Suprapubic skin (tissue), 4 donors: ENCODE measurements at regions not wholly inside any gene's neighbourhood (a gene's known extent, or its start where the extent isn't known, plus 50 kb on each side); places are given as distances from the start of the nearest gene placed in this dataset.

Experiments used
- DNase-seq, 2 donors: peaks; one replicate each; pipeline ENCODE4 v3.0.0-alpha.2; 2019; ENCODE audit warnings: low spot score in 2 of 2
- H3K27ac ChIP-seq: fragments of 200-600 bp; sonication (generic); one replicate; pipeline ENCODE4 v1.5.1; 2019
- H3K27me3 ChIP-seq: fragments of 200-600 bp; sonication (generic); one replicate; pipeline ENCODE4 v1.5.1; 2019
- H3K36me3 ChIP-seq: fragments of 200-600 bp; sonication (generic); one replicate; pipeline ENCODE4 v1.5.1; 2019
- H3K4me1 ChIP-seq: fragments of 200-600 bp; sonication (generic); one replicate; pipeline ENCODE4 v1.5.1; 2019
- H3K4me3 ChIP-seq: fragments of 200-600 bp; sonication (generic); one replicate; pipeline ENCODE4 v1.5.1; 2019; ENCODE audit warnings: mild to moderate bottlenecking
- H3K9me3 ChIP-seq: fragments of 200-600 bp; sonication (generic); one replicate; pipeline ENCODE4 v1.5.1; 2019
- CTCF ChIP-seq, 2 donors: fragments of 200-600 bp in 1 of 2; fragments of 450-650 bp in 1 of 2; sonication (generic) in 1 of 2; IDR thresholded peaks; one replicate each; pipeline ENCODE4 v1.5.1; 2016 to 2019; ENCODE audit warnings: antibody characterized with exemption in 2 of 2, mild to moderate bottlenecking in 1 of 2, moderate library complexity in 1 of 2
- EP300 ChIP-seq: sonication (generic); formaldehyde crosslinking; IDR thresholded peaks from one replicate; pipeline ENCODE4 v1.6.1; 2017; ENCODE audit warnings: antibody characterized with exemption
- POLR2A ChIP-seq, 2 donors: fragments of 450-650 bp; IDR thresholded peaks; one replicate each; pipeline ENCODE4 v1.6.1; 2017; ENCODE audit warnings: antibody characterized with exemption in 2 of 2, mild to moderate bottlenecking in 2 of 2, moderate library complexity in 2 of 2
- POLR2AphosphoS5 ChIP-seq, 3 donors: sonication (generic); formaldehyde crosslinking; IDR thresholded peaks; one replicate each; pipeline ENCODE4 v1.6.1; 2017; ENCODE audit warnings: antibody characterized with exemption in 3 of 3
- WGBS: methylation state at CpG from one replicate; pipeline ENCODE4 v1.1.5; 2018; 5-methylcytosine and 5-hydroxymethylcytosine counted together

- no peak overlapping the region for H3K27ac ChIP-seq
- WGBS, result 92% methylated on average over 1 of the region's 2 CpGs
- no peak for TF ChIP-seq EP300
- TF ChIP-seq POLR2A (IDR thresholded peaks at IDR 0.05), result no peak
- no peak for TF ChIP-seq CTCF (IDR thresholded peaks at IDR 0.05)
- TF ChIP-seq POLR2AphosphoS5 (IDR thresholded peaks at IDR 0.05), result no peak
- DNase-seq, result no peak
- no peaks in the 10 kb centered on the region for H3K36me3 ChIP-seq
- no peaks in the 10 kb centered on the region for H3K9me3 ChIP-seq
- H3K27me3 ChIP-seq, result no peaks in the 10 kb centered on the region
- no peak overlapping the region for H3K4me3 ChIP-seq
- no peaks in the 10 kb centered on the region for H3K4me1 ChIP-seq
Observed at GRCh38 chr2:133975676-133976428, 278.0 kb upstream of the MGAT5 start.

GRCh38 chr2:133976659-133977058 is 277.2 kb upstream of the MGAT5 start:
- Histone ChIP-seq H3K4me1 (no peaks in the 10 kb centered on the region), H3K4me3 (no peak overlapping the region), H3K9me3 (no peaks in the 10 kb centered on the region), H3K27ac (no peak overlapping the region), H3K36me3 (no peaks in the 10 kb centered on the region), H3K27me3 (no peaks in the 10 kb centered on the region)
- DNase-seq, result no peak
- TF ChIP-seq POLR2A (IDR thresholded peaks at IDR 0.05), result no peak
- no peak for TF ChIP-seq POLR2AphosphoS5 (IDR thresholded peaks at IDR 0.05)
- no peak for TF ChIP-seq CTCF (IDR thresholded peaks at IDR 0.05)
- TF ChIP-seq EP300, result no peak

- H3K36me3 ChIP-seq, result no peaks in the 10 kb centered on the region
- TF ChIP-seq CTCF (IDR thresholded peaks at IDR 0.05), result no peak
- no peak for TF ChIP-seq POLR2A (IDR thresholded peaks at IDR 0.05)
- no peak for TF ChIP-seq POLR2AphosphoS5 (IDR thresholded peaks at IDR 0.05)
- no peak for TF ChIP-seq EP300
- no peaks in the 10 kb centered on the region for H3K9me3 ChIP-seq
- no peaks in the 10 kb centered on the region for H3K27me3 ChIP-seq
- 61% methylated on average over 4 of the region's 4 CpGs for WGBS
- DNase-seq, result no peak
- no peak overlapping the region for H3K4me3 ChIP-seq
- H3K27ac ChIP-seq, result no peak overlapping the region
- H3K4me1 ChIP-seq, result no peaks in the 10 kb centered on the region
Observed at GRCh38 chr2:133977405-133977804, 276.5 kb upstream of the MGAT5 start.

- H3K9me3 ChIP-seq, result no peaks in the 10 kb centered on the region
- H3K4me1 ChIP-seq, result no peaks in the 10 kb centered on the region
- no peak for DNase-seq
- no peaks in the 10 kb centered on the region for H3K36me3 ChIP-seq
- no peak overlapping the region for H3K27ac ChIP-seq
- no peak for TF ChIP-seq CTCF (IDR thresholded peaks at IDR 0.05)
- H3K4me3 ChIP-seq, result no peak overlapping the region
- peaks cover 3% of the 10 kb centered on the region for H3K27me3 ChIP-seq
- 88% methylated on average over 6 of the region's 6 CpGs for WGBS
Observed at GRCh38 chr2:133982256-133982655, 271.6 kb upstream of the MGAT5 start.

- Histone ChIP-seq H3K4me1 (no peaks in the 10 kb centered on the region), H3K36me3 (no peaks in the 10 kb centered on the region), H3K27ac (no peak overlapping the region), H3K27me3 (peaks cover 3% of the 10 kb centered on the region), H3K4me3 (no peak overlapping the region), H3K9me3 (no peaks in the 10 kb centered on the region)
- no peak for TF ChIP-seq CTCF (IDR thresholded peaks at IDR 0.05)
- TF ChIP-seq POLR2A (IDR thresholded peaks at IDR 0.05), result no peak
- no peak for TF ChIP-seq EP300
- no peak for TF ChIP-seq POLR2AphosphoS5 (IDR thresholded peaks at IDR 0.05)
- whole genome bisulfite sequencing, result 86% methylated on average over 6 of the region's 6 CpGs
- DNase-seq, result no peak
Observed at GRCh38 chr2:133985563-133985962, 268.3 kb upstream of the MGAT5 start.
